Lower leg skin (tissue), 3 donors: ENCODE measurements at regions not wholly inside any gene's neighbourhood (a gene's known extent, or its start where the extent isn't known, plus 50 kb on each side); places are given as distances from the start of the nearest gene placed in this dataset.

Source experiments
- CTCF ChIP-seq, 3 donors: fragments of 450-650 bp; IDR thresholded peaks; one replicate each; pipeline ENCODE4 v1.5.1; 2016; ENCODE audit warnings: antibody characterized with exemption in 3 of 3, mild to moderate bottlenecking in 3 of 3, moderate library complexity in 2 of 3
- POLR2A ChIP-seq, 2 donors: fragments of 450-650 bp; IDR thresholded peaks; one replicate each; pipeline ENCODE4 v1.6.1; 2016 to 2017; ENCODE audit warnings: antibody characterized with exemption in 2 of 2, mild to moderate bottlenecking in 1 of 2, moderate library complexity in 1 of 2

- no peak for TF ChIP-seq CTCF (IDR thresholded peaks at IDR 0.05)
- no peak for TF ChIP-seq POLR2A (IDR thresholded peaks at IDR 0.05)
Measured at GRCh38 chr18:45332871-45333270, 282.4 kb upstream of the SLC14A2 start.
